Stomach (tissue), 8 donors: ENCODE measurements at regions not wholly inside any gene's neighbourhood (a gene's known extent, or its start where the extent isn't known, plus 50 kb on each side); places are given as distances from the start of the nearest gene placed in this dataset.

ENCODE experiments used
- DNase-seq, 2 donors: peaks; one replicate each; pipeline versions ENCODE4 v3.0.0 to v3.0.0-alpha.2; 2013 to 2019
- H3K27ac ChIP-seq, 5 donors: fragments of 200-600 bp in 4 of 5; sonication (generic) in 4 of 5; one replicate each; pipeline ENCODE4 v1.5.1; 2013 to 2019; ENCODE audit warnings: mild to moderate bottlenecking in 1 of 5, moderate library complexity in 1 of 5
- H3K27me3 ChIP-seq, 3 donors: fragments of 200-600 bp; sonication (generic); one replicate each; pipeline ENCODE4 v1.5.1; 2017 to 2019; ENCODE audit warnings: mixed run types in 1 of 3
- H3K36me3 ChIP-seq, 4 donors: fragments of 200-600 bp; sonication (generic); 1 replicate in 3 of 4; 2 replicates in 1 of 4; pipeline ENCODE4 v1.5.1; 2016 to 2019
- H3K4me1 ChIP-seq, 4 donors: fragments of 200-600 bp; sonication (generic); one replicate each; pipeline ENCODE4 v1.5.1; 2016 to 2019
- H3K4me3 ChIP-seq, 4 donors: fragments of 200-600 bp; sonication (generic) in 3 of 4; one replicate each; pipeline ENCODE4 v1.5.1; 2016 to 2019; ENCODE audit warnings: mild to moderate bottlenecking in 1 of 4
- H3K9me3 ChIP-seq, 4 donors: fragments of 200-600 bp; sonication (generic); one replicate each; pipeline ENCODE4 v1.5.1; 2016 to 2019
- EP300 ChIP-seq: sonication (generic); formaldehyde crosslinking; IDR thresholded peaks from one replicate; pipeline ENCODE4 v1.6.1; 2017; ENCODE audit warnings: antibody characterized with exemption
- POLR2A ChIP-seq, 4 donors: fragments of 450-650 bp; IDR thresholded peaks; one replicate each; pipeline ENCODE4 v1.6.1; 2016; ENCODE audit warnings: antibody characterized with exemption in 4 of 4, control low read depth in 2 of 4, mild to moderate bottlenecking in 1 of 4, moderate library complexity in 1 of 4
- POLR2AphosphoS5 ChIP-seq, 3 donors: sonication (generic); formaldehyde crosslinking; IDR thresholded peaks; one replicate each; pipeline ENCODE4 v1.6.1; 2016; ENCODE audit warnings: antibody characterized with exemption in 3 of 3
- WGBS, 5 donors: extraction: QIAGEN DNeasy Blood & Tissue Kit in 3 of 5; methylation state at CpG; one replicate each; pipeline versions ENCODE4 v1.1.5 to v1.1.7; 2013 to 2018; 5-methylcytosine and 5-hydroxymethylcytosine counted together
- intact Hi-C: fragments of 100-400 bp; cut with DNase I; formaldehyde crosslinking; loops from one replicate; pipeline ENCODE4 v1.15.1; 2023; ENCODE audit warnings: low total_unique reads
- TF ChIP-seq, protein P1 (sequence below), 7 experiments: fragments of 450-650 bp in 4 of 7; fragments of 200-600 bp in 3 of 7; sonication (generic) in 3 of 7; IDR thresholded peaks; one replicate each; pipeline ENCODE4 v1.5.1; 2016 to 2019; ENCODE audit warnings: antibody characterized with exemption in 7 of 7, control low read depth in 2 of 7, mild to moderate bottlenecking in 1 of 7
- donor health status: healthy with polysubstance abuse.
- donor health status: Bipolar disorder and iron deficiency.
- donor health status: healthy.

GRCh38 chr4:167397586-167397985 is 163.3 kb upstream of the SPOCK3 start:
- Histone ChIP-seq H3K4me3 (no peak overlapping the region), H3K36me3 (no peaks in the 10 kb centered on the region), H3K27me3 (no peaks in the 10 kb centered on the region), H3K9me3 (no peaks in the 10 kb centered on the region), H3K4me1 (no peaks in the 10 kb centered on the region), H3K27ac (no peak overlapping the region)
- 53 to 80% (median 67%) methylated on average over 3 of the region's 3 CpGs for WGBS, 5 donors
- no peak for TF ChIP-seq POLR2A (IDR thresholded peaks at IDR 0.05)
- no peak for TF ChIP-seq EP300
- TF ChIP-seq, protein P1, sequence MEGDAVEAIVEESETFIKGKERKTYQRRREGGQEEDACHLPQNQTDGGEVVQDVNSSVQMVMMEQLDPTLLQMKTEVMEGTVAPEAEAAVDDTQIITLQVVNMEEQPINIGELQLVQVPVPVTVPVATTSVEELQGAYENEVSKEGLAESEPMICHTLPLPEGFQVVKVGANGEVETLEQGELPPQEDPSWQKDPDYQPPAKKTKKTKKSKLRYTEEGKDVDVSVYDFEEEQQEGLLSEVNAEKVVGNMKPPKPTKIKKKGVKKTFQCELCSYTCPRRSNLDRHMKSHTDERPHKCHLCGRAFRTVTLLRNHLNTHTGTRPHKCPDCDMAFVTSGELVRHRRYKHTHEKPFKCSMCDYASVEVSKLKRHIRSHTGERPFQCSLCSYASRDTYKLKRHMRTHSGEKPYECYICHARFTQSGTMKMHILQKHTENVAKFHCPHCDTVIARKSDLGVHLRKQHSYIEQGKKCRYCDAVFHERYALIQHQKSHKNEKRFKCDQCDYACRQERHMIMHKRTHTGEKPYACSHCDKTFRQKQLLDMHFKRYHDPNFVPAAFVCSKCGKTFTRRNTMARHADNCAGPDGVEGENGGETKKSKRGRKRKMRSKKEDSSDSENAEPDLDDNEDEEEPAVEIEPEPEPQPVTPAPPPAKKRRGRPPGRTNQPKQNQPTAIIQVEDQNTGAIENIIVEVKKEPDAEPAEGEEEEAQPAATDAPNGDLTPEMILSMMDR (IDR thresholded peaks at IDR 0.05) = no peak
- TF ChIP-seq POLR2AphosphoS5 (IDR thresholded peaks at IDR 0.05) = no peak
- intact Hi-C loops = no loop called here
- no peak for DNase-seq

DNA sequence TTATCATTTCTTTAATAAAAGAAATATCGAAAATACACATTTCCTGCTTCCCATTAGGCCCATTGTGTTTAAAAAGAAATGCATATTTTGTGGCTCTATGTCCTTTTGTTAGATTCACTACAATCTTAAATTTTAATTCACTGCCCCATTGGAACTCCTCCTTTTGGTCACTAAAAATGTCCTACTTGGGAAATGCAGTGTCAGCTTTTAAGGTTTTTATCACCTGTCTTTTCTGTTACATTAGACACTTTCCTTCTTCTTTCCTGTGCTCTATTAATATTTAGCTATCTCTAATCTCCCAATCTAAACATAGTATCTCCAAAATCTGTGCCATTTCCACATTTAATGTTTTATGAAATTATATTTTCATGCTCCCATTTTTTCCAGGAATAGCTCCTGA is 164.9 kb upstream of the SPOCK3 start:
- Histone ChIP-seq H3K36me3 (no peaks in the 10 kb centered on the region), H3K4me3 (no peak overlapping the region), H3K4me1 (no peaks in the 10 kb centered on the region), H3K27me3 (no peaks in the 10 kb centered on the region), H3K27ac (no peak overlapping the region), H3K9me3 (no peaks in the 10 kb centered on the region)
- intact Hi-C loops = no loop called here
- WGBS, 5 donors = 77 to 97% (median 89%) methylated on average over 1 of the region's 1 CpG
- no peak for TF ChIP-seq POLR2AphosphoS5 (IDR thresholded peaks at IDR 0.05)
- TF ChIP-seq POLR2A (IDR thresholded peaks at IDR 0.05) = no peak
- no peak for TF ChIP-seq EP300
- TF ChIP-seq, protein P1 (IDR thresholded peaks at IDR 0.05) = no peak
- DNase-seq = no peak

DNA sequence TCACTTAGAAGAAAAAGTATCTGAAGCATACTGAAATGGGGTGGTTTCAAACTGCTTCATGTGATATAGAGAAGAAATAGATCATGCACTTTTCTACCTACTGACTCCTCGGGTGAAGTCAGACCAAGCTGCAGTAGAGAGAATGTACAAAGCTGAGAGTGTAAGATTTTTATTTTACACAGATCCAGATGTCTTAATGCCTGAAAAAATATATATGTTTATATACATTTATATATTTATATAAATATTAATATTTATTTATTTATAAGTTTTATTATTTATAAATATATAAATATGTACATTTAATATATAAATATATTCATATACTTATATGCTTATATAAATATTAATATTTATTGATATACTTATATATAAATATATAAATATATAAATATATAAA is 171.9 kb upstream of the SPOCK3 start:
- no peak overlapping the region for H3K27ac ChIP-seq
- intact Hi-C loops = no loop called here
- TF ChIP-seq POLR2A (IDR thresholded peaks at IDR 0.05) = no peak
- TF ChIP-seq EP300 = no peak
- TF ChIP-seq, protein P1 (IDR thresholded peaks at IDR 0.05) = no peak
- TF ChIP-seq POLR2AphosphoS5 (IDR thresholded peaks at IDR 0.05) = no peak
- no peaks in the 10 kb centered on the region for H3K4me1 ChIP-seq
- no peaks in the 10 kb centered on the region for H3K9me3 ChIP-seq
- no peak for DNase-seq
- no peaks in the 10 kb centered on the region for H3K27me3 ChIP-seq
- no peak overlapping the region for H3K4me3 ChIP-seq
- 76 to 95% (median 92%) methylated on average over 1 of the region's 1 CpG for WGBS, 5 donors
- H3K36me3 ChIP-seq = no peaks in the 10 kb centered on the region

GRCh38 chr4:167415461-167415860 is 181.2 kb upstream of the SPOCK3 start:
- WGBS, 5 donors = 90 to 95% (median 93%) methylated on average over 4 of the region's 4 CpGs
- H3K4me3 ChIP-seq = no peak overlapping the region
- H3K27ac ChIP-seq = no peak overlapping the region
- H3K36me3 ChIP-seq = no peaks in the 10 kb centered on the region
- H3K9me3 ChIP-seq = no peaks in the 10 kb centered on the region
- DNase-seq = no peak
- intact Hi-C loops = no loop called here
- H3K4me1 ChIP-seq = no peaks in the 10 kb centered on the region
- TF ChIP-seq EP300 (no peak), POLR2AphosphoS5 (IDR thresholded peaks at IDR 0.05) (no peak), POLR2A (IDR thresholded peaks at IDR 0.05) (no peak)
- TF ChIP-seq, protein P1 (IDR thresholded peaks at IDR 0.05) = no peak
- H3K27me3 ChIP-seq = no peaks in the 10 kb centered on the region
